Gastroesophageal sphincter (tissue), 4 donors: ENCODE measurements at regions not wholly inside any gene's neighbourhood (a gene's known extent, or its start where the extent isn't known, plus 50 kb on each side); places are given as distances from the start of the nearest gene placed in this dataset.

Source experiments
- ATAC-seq: fragments of 150-250 bp; one replicate; pipeline ENCODE4 v1.9.1; 2016; ENCODE audit warnings: mild to moderate bottlenecking, moderate library complexity
- H3K27ac ChIP-seq, 4 donors: fragments of 200-600 bp; sonication (generic) in 3 of 4; 1 replicate in 3 of 4; 2 replicates in 1 of 4; pipeline ENCODE4 v1.5.1; 2016 to 2019
- H3K27me3 ChIP-seq: fragments of 200-600 bp; sonication (generic); one replicate; pipeline ENCODE4 v1.5.1; 2019
- H3K36me3 ChIP-seq, 2 donors: fragments of 200-600 bp; sonication (generic); one replicate each; pipeline ENCODE4 v1.5.1; 2019; ENCODE audit warnings: control low read depth in 1 of 2
- H3K4me1 ChIP-seq, 3 donors: fragments of 200-600 bp; sonication (generic); 1 replicate in 2 of 3; 2 replicates in 1 of 3; pipeline ENCODE4 v1.5.1; 2016 to 2019; ENCODE audit warnings: control low read depth in 2 of 3
- H3K4me3 ChIP-seq, 2 donors: fragments of 200-600 bp; sonication (generic); one replicate each; pipeline ENCODE4 v1.5.1; 2019; ENCODE audit warnings: mild to moderate bottlenecking in 1 of 2, moderate library complexity in 1 of 2
- H3K9me3 ChIP-seq, 3 donors: fragments of 200-600 bp; sonication (generic); one replicate each; pipeline ENCODE4 v1.5.1; 2017 to 2019; ENCODE audit warnings: control low read depth in 2 of 3
- EP300 ChIP-seq: sonication (generic); formaldehyde crosslinking; IDR thresholded peaks from one replicate; pipeline ENCODE4 v1.6.1; 2017; ENCODE audit warnings: antibody characterized with exemption, mild to moderate bottlenecking
- POLR2A ChIP-seq, 2 donors: fragments of 450-650 bp; IDR thresholded peaks; one replicate each; pipeline ENCODE4 v1.6.1; 2017; ENCODE audit warnings: antibody characterized with exemption in 2 of 2, mild to moderate bottlenecking in 2 of 2, moderate library complexity in 1 of 2
- POLR2AphosphoS5 ChIP-seq: sonication (generic); formaldehyde crosslinking; IDR thresholded peaks from one replicate; pipeline ENCODE4 v1.6.1; 2017; ENCODE audit warnings: antibody characterized with exemption
- WGBS, 2 donors: methylation state at CpG; one replicate each; pipeline ENCODE4 v1.1.5; 2018; ENCODE audit warnings: low coverage in 1 of 2; 5-methylcytosine and 5-hydroxymethylcytosine counted together
- TF ChIP-seq, protein P1 (sequence below), 4 experiments: fragments of 200-600 bp in 2 of 4; fragments of 450-650 bp in 2 of 4; sonication (generic) in 1 of 4; IDR thresholded peaks; one replicate each; pipeline ENCODE4 v1.5.1; 2017 to 2019; ENCODE audit warnings: antibody characterized with exemption in 4 of 4, mild to moderate bottlenecking in 2 of 4, moderate library complexity in 2 of 4

DNA sequence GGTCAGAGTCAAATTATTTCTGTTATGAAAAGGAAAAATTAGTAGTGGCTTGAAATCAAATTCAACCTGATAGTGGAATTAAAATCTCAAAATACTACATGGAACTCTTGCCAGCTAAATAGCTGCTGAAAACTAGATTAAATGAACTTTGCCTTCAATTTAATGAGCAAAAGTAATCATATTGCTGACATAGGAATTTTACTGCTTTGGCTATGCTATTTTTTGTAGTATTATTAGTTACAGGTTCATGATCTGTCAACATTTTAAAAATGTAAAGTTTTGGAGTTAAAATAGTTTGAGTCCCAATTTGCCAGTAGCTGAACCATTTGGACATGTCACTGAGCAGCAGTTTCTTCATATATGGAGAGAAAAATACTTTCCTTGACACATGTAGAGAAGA lies 81.4 kb downstream of the RERGL start:
- Histone ChIP-seq H3K27ac (no peak overlapping the region), H3K36me3 (no peaks in the 10 kb centered on the region), H3K9me3 (no peaks in the 10 kb centered on the region), H3K4me3 (no peak overlapping the region), H3K4me1 (no peaks in the 10 kb centered on the region), H3K27me3 (no peaks in the 10 kb centered on the region)
- no peak for ATAC-seq
- TF ChIP-seq, protein P1, sequence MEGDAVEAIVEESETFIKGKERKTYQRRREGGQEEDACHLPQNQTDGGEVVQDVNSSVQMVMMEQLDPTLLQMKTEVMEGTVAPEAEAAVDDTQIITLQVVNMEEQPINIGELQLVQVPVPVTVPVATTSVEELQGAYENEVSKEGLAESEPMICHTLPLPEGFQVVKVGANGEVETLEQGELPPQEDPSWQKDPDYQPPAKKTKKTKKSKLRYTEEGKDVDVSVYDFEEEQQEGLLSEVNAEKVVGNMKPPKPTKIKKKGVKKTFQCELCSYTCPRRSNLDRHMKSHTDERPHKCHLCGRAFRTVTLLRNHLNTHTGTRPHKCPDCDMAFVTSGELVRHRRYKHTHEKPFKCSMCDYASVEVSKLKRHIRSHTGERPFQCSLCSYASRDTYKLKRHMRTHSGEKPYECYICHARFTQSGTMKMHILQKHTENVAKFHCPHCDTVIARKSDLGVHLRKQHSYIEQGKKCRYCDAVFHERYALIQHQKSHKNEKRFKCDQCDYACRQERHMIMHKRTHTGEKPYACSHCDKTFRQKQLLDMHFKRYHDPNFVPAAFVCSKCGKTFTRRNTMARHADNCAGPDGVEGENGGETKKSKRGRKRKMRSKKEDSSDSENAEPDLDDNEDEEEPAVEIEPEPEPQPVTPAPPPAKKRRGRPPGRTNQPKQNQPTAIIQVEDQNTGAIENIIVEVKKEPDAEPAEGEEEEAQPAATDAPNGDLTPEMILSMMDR (IDR thresholded peaks at IDR 0.05), result no peak
- TF ChIP-seq POLR2AphosphoS5, result no peak

- TF ChIP-seq, protein P1 (IDR thresholded peaks at IDR 0.05), result no peak
- TF ChIP-seq POLR2AphosphoS5 (no peak), POLR2A (IDR thresholded peaks at IDR 0.05) (no peak), EP300 (no peak)
- no peaks in the 10 kb centered on the region for H3K27me3 ChIP-seq
- no peak for ATAC-seq
- WGBS, 2 donors, result 42 to 57% methylated on average over 2 of the region's 2 CpGs
- no peaks in the 10 kb centered on the region for H3K4me1 ChIP-seq
- H3K4me3 ChIP-seq, result no peak overlapping the region
- no peak overlapping the region for H3K27ac ChIP-seq
- H3K9me3 ChIP-seq, result peaks cover 0 to 32% (median 0%) of the 10 kb centered on the region in 3 donors
- H3K36me3 ChIP-seq, result no peaks in the 10 kb centered on the region
These were observed 90.7 kb downstream of the RERGL start for GRCh38 chr12:17999174-17999801.

DNA sequence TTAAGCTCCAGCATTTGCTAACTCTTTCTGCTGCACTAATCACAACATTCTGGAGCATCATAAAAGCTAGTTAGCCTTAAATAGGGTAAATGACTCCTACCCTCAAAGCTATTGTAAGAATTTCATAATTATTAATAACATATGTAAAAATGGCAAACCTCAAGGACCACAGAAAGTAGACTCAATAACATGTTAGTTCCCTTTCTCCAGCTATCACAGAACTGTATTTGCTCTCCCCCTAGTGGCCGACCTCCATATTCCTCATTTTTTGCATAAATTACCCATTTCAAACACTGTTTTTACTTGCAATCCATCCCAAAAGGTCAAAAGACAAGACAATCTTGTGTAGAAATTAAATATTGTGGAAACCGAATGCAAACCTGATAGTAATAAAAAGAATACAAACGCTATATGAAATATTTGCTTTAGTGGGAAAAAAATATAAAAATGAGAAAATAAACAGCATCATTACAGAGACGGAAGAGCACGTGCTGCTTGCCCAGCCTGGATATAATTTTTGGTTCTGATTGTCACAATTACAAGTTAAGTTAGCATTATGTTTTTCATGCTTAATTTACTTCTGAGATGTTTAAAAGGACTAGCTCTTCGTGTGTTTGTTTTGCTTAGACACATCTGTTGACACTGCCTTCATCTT lies 97.9 kb downstream of the RERGL start:
- no peak for ATAC-seq
- no peak overlapping the region for H3K27ac ChIP-seq
- no peaks in the 10 kb centered on the region for H3K36me3 ChIP-seq
- H3K9me3 ChIP-seq, result no peaks in the 10 kb centered on the region
- no peaks in the 10 kb centered on the region for H3K27me3 ChIP-seq
- TF ChIP-seq, protein P1 (IDR thresholded peaks at IDR 0.05), result peak; percentile 10 to 51 (median 18)
- TF ChIP-seq POLR2A (IDR thresholded peaks at IDR 0.05), result no peak
- H3K4me1 ChIP-seq, result no peaks in the 10 kb centered on the region
- no peak overlapping the region for H3K4me3 ChIP-seq
- 25 to 38% methylated on average over 5 to 6 of the region's 6 CpGs for WGBS, 2 donors

DNA sequence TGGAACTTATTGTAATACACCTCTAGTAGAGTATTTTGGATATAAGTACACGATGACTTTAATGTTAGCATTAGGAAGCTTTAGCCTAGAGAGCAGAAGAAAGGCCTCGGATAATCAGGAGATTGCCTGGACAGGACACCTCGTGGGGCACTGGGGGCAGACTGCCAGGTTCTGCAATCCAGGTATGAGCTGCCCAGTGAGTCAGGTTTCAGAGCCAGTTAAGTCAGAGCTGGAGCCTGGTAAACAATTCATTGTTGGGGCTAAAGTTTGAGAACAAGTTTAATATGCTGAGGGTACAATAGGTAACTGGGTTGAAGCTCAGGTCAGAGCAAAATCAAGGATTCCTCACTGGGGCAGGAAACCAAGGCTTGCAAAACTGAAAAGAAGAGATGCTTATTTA lies 107.4 kb downstream of the RERGL start:
- Histone ChIP-seq H3K36me3 (no peaks in the 10 kb centered on the region), H3K9me3 (no peaks in the 10 kb centered on the region), H3K27me3 (no peaks in the 10 kb centered on the region), H3K27ac (no peak overlapping the region), H3K4me3 (no peak overlapping the region), H3K4me1 (no peaks in the 10 kb centered on the region)
- TF ChIP-seq, protein P1 (IDR thresholded peaks at IDR 0.05), result no peak
- WGBS, 2 donors, result 60 to 63% methylated on average over 2 to 3 of the region's 3 CpGs
- no peak for ATAC-seq

DNA sequence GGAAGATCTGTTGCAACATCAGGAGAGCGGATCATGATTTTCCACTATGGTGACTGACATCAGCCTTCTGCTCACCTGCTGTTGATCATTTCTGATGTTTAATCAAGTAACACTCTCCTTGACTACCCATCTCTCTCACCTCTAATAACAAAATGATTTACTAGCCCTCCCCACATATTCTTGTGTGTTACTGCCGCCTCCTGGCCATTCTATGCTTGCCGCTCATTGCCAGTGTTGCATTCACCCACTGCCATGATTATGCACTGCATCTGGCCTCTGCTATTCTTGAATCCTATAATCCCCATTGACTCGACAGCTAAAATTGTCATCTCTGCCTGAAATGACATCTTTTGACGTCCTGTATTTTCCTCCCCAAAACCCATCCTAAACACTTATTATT lies 113.8 kb downstream of the RERGL start:
- 43 to 59% methylated on average over 5 of the region's 5 CpGs for WGBS, 2 donors
- TF ChIP-seq, protein P1 (IDR thresholded peaks at IDR 0.05), result no peak
- TF ChIP-seq POLR2A (IDR thresholded peaks at IDR 0.05) (no peak), EP300 (no peak), POLR2AphosphoS5 (no peak)

More for the DNA sequence above, 113.8 kb downstream of the RERGL start:
- no peak overlapping the region for H3K4me3 ChIP-seq
- H3K36me3 ChIP-seq, result no peaks in the 10 kb centered on the region
- no peaks in the 10 kb centered on the region for H3K9me3 ChIP-seq
- no peak overlapping the region for H3K27ac ChIP-seq
- no peaks in the 10 kb centered on the region for H3K4me1 ChIP-seq
- no peaks in the 10 kb centered on the region for H3K27me3 ChIP-seq
- ATAC-seq, result no peak
